NOMO-1 treated with DMSO at 0.1 percent for 48 hours (cell line): ENCODE measurements at regions not wholly inside any gene's neighbourhood (a gene's known extent, or its start where the extent isn't known, plus 50 kb on each side); places are given as distances from the start of the nearest gene placed in this dataset.
"Not testable (repeated sequence)": the region's sequence is repeated elsewhere in the genome, so short reads cannot be mapped to it uniquely, and the experiment has no call there.

Experiments used
- DNase-seq: peaks from one replicate; lab custom pipeline; 2025; ENCODE audit not compliant: unreplicated experiment; lab: John Stamatoyannopoulos, UW

DNA sequence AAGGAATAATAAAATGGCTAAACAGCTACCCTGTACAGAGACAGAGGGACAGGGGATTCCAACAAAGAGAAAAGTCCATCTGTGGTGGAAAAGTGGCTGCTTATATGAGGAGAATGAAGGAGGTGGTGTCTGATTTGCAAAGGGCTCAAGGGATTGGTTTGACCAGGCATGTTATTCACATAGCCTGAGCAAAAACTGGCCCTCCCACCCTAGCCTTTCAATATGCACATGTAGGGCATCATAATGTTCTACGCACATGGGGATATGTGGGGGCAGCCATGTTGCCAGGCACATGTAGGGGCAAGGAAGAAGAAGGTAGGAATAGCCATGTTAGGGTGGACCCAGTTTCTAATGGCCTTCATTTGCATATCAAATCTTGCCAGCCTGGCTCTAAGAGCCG lies 1527.1 kb downstream of the RPIA start:
- not testable (repeated sequence) for DNase-seq

- DNase-seq: not testable (repeated sequence)
These were observed 1529.3 kb downstream of the RPIA start for GRCh38 chr2:90220623-90221299.

- no peak for DNase-seq
These were observed 1529.8 kb downstream of the RPIA start for GRCh38 chr2:90221300-90221651.

DNA sequence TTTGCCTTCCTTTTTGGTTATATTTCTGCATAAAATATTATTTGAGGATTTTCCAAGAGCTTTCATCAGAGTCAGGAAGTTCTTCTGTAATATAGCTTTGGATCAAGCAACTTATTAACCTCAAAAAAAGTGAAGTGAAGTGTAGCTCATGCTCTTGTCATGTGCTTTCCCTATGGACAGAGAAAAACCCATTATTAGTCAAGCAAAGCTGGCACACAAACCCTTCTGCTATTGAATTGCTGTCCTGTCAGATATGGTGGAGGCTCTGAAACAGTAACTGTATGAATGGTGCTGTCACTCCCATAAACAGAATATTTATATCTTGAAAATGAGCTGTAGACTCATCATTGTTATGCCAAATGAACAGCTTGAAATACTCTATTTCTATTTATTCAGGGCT lies 1533.3 kb downstream of the RPIA start:
- DNase-seq: not testable (repeated sequence)

- not testable (repeated sequence) for DNase-seq
These were observed 1535.1 kb downstream of the RPIA start for GRCh38 chr2:90226465-90227072.

GRCh38 chr2:90231199-90231598 lies 1539.7 kb downstream of the RPIA start:
- DNase-seq: not testable (repeated sequence)

DNA sequence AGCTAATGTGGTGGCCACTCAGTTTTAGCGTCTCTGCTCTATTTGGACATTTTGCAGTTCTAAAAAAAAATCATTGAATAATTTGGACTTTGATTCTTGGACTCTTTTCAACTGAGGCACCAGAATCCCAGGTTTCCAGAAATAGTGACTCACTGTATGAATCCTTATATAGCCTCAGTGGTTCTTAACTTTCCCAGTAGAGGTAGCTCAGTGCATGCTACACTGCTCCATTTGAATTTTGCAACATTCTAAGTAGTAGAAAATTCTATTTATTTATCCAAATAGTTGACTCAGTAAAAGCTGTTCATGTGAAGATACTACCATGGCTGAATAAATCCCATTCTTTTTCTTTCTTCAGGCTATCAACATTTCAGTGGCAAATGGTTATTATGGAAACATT lies 1544.0 kb downstream of the RPIA start:
- DNase-seq: not testable (repeated sequence)

GRCh38 chr2:90237923-90238361 lies 1546.5 kb downstream of the RPIA start:
- DNase-seq: not testable (repeated sequence)

GRCh38 chr2:90238505-90239230 lies 1547.2 kb downstream of the RPIA start:
- not testable (repeated sequence) for DNase-seq

- DNase-seq: not testable (repeated sequence)
These were observed 1548.3 kb downstream of the RPIA start for GRCh38 chr2:90239769-90240168.

- DNase-seq: not testable (repeated sequence)
These were observed 1553.7 kb downstream of the RPIA start for GRCh38 chr2:90244902-90245765.

DNA sequence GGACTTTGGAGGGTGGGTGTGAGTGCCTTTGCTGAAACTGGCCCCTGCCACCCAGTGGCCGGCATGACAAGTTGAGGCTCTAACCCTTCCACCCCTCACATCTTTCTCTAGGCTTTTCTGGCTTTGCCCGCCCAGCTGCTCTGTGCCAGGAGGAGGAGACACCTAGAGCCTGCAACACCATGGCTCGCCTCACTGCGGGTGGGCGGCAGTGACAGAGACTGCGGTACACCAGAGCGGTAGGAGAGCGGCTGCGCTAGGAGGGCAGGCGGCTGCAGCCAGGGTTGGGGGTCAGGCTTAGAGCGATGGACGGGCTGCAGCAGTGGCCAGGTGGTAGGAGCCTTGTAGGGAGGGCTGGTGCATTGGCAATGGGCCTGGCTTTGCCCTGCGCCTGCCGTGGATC lies 1556.9 kb downstream of the RPIA start:
- not testable (repeated sequence) for DNase-seq

GRCh38 chr2:90250350-90250749 lies 1558.9 kb downstream of the RPIA start:
- not testable (repeated sequence) for DNase-seq

GRCh38 chr2:90251576-90251975 lies 1560.1 kb downstream of the RPIA start:
- not testable (repeated sequence) for DNase-seq

- DNase-seq: not testable (repeated sequence)
These were observed 1561.8 kb downstream of the RPIA start for GRCh38 chr2:90253306-90253705.

- DNase-seq: not testable (repeated sequence)
These were observed 1575.4 kb downstream of the RPIA start for GRCh38 chr2:90266888-90267287.

GRCh38 chr2:90287751-90288150 lies 1596.3 kb downstream of the RPIA start:
- not testable (repeated sequence) for DNase-seq

- DNase-seq: not testable (repeated sequence)
These were observed 1596.9 kb downstream of the RPIA start for GRCh38 chr2:90288396-90288795.

GRCh38 chr2:90289291-90289980 lies 1598.0 kb downstream of the RPIA start:
- DNase-seq: not testable (repeated sequence)

DNA sequence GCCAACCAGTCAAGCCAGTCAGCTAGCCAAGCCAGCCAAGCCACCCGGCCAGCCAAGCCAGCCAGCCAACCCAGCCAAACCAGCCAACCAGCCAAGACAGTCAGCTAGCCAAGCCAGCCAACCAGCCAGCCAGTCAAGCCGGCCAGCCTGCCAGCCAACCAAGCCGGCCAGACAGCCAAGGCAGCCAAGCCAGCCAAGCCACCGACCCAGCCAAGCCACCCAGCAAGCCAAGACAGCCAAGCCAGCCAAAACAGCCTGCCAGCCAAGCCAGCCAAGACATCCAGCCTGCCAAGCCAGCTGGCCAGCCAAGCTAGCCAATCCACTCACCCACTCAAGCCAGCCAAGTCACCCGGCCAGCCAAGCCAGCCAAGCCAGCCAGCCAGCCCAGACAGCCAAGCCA lies 1599.2 kb downstream of the RPIA start:
- not testable (repeated sequence) for DNase-seq
